DMS153 treated with DMSO at 0.1 percent for 48 hours (cell line): ENCODE measurements at regions not wholly inside any gene's neighbourhood (a gene's known extent, or its start where the extent isn't known, plus 50 kb on each side); places are given as distances from the start of the nearest gene placed in this dataset.
"Not testable (repeated sequence)": the region's sequence is repeated elsewhere in the genome, so short reads cannot be mapped to it uniquely, and the experiment has no call there.

Source experiments
- DNase-seq: peaks from one replicate; lab custom pipeline; 2025; ENCODE audit not compliant: unreplicated experiment; lab: John Stamatoyannopoulos, UW

DNA sequence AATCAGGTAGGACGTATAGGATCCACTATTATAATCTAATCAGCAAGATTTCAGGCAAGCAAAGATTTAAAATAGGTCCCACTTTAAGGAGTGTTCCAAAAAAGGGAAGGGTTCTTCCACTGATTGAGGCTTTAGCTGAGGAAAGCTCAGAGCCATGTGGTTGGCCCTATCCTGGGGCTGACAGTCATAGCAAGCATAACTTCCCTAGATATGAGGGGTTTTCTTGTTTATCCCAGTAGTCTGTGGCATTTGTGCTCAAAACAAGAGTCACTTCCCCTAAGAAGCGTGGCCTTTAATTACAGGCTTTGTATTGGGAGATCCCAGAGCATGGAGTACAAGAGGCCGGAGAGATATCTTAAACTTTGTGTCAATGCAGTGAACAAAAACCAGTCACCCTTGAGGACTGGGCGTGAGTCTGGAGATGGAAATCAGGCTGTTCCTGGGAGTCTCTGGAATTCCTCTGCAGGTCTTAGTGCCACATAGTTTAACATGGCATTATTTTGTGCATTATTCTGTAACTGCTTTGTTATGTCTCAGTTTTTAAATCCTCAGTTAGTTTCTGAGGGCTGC lies 136.9 kb upstream of the FBXO11 start:
- no peak for DNase-seq

DNA sequence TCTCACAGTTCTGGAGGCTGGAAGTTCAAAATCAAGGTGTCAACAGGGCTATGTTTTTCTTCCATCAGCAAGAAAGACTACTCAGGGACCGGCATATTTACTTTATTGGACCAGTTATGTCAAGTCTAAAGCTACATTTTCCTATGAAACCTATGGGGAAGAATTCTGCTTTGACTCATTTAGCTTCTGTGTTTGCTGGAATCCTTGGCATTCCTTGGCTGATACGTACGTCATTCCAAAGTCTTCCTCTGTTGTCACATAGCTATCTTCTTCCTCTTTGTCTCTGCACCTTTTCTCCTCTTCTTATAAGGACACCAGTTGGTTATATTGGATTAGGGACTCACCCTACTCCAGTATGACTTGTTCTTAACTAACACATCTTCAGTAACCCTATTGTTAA lies 137.4 kb upstream of the FBXO11 start:
- DNase-seq, result no peak

DNA sequence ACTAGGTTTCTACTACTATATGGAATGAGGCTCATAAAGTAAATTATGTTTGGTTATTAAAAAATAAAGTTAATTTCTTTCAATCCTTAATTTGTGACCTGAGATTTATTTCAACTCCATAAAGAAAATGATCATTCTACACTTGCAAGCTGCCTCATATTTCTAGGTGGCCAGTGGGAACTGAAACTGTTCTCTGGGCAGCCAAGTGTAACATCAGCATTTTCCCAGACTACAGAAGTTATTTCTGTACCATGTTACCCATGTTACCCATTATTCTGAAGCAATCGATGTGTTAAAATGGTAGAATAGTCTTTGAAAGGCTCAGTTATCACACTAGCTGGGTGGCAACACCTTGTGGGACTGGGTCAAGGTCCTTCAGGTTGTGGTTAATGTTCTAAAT lies 139.3 kb upstream of the FBXO11 start:
- no peak for DNase-seq

DNA sequence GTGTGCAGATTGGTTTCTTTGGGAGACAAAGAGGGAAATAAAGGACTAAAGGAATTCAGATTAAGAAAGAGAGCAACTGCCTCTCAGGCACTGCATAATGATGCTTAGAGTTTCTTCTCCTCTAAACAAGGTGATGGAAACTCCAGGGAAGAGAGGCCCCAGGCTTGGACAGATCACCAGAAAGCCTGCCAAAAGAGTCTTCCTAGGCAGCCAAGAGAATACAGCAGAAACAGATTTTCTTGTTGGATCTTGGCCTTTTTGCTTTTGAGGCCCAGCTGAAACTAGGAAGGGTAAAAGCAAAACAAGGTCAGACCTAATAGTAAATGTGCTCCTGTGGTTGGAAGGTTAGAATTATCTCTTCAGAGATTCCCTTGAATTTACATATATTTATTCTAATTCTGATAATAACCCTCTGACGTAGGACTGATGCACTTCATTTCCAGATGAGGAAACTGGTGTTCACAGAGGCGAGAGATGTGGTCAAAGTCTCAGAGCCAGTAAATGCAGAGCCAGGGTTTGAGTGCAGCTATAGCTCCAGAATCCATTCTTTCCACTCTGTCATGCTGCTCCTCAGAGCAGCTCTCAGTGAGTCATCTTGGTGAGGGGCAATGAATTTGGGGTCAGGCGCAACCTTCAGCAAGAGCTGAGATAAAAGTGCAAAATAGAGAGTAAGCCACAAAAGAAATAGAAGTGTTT lies 142.3 kb upstream of the FBXO11 start:
- DNase-seq, result no peak

DNA sequence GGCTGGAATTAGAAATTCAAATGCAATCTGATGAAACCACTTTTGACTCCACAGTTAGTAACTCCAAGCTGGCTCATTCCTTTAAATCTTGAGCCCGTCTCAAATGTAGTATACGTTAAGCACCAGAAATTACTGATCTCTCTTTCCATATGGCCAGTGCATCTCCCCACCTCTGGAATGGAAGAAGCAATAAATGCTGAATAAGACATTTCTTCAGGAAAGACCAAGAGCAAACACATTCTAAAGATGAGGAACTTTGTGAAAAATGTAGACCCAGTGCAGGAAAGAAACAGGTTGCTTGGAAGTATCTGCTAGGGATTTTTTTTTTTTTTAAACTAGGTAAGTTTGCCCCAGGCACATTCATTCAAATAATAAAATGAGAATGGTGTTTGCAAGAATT lies 143.1 kb upstream of the FBXO11 start:
- DNase-seq, result no peak

DNA sequence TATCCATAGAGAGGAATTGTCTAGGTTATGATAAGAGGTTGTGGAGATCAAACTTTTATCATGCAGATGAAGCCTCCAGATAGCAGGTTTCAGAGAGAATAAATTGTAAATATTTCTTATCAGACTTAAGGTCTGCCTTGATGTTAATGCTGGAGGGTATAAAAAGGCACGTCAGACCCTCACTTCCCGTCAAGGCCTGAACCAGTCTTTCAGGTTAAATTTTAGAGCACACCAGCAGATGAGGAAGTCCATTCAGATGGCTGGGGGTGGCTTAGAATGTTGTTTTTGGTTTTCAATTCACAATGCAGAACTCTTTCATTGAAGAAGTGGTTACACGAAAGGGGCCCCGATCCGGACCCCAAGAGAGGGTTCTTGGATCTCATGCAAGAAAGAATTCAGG lies 144.4 kb upstream of the FBXO11 start:
- no peak for DNase-seq

DNA sequence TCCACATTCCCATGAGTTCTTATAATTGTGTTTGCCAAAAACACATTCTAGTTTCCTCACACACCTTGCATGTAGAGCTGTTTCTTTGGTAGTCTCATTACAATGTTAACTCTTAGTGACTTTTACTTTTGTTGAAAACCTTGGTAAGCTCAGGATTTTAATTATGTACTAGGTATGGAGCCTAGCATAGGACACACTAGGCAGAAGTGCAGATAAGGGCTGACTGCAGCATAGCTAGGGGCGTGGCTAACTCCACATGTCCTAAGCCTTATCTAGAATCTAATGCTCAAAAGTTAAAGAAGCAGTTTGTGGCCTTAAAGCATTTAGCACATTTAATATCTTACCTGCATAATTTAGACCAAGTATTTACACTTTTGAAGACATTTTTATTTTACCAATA lies 153.7 kb upstream of the FBXO11 start:
- no peak for DNase-seq

DNA sequence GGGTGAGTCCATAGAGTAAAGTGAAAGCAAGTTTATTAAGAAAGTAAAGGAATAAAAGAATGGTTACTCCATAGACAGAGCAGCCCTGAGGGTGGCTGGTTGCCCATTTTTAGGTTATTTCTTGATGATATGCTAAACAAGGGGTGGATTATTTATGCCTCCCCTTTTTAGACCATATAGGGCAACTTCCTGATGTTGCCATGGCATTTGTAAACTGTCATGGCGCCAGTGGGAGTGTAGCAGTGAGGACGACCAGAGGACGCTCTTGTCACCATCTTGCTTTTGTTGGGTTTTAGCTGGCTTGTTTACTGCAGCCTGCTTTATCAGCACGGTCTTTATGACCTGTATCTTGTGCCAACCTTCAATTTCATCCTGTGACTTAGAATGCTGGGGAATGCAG lies 155.4 kb upstream of the FBXO11 start:
- not testable (repeated sequence) for DNase-seq

DNA sequence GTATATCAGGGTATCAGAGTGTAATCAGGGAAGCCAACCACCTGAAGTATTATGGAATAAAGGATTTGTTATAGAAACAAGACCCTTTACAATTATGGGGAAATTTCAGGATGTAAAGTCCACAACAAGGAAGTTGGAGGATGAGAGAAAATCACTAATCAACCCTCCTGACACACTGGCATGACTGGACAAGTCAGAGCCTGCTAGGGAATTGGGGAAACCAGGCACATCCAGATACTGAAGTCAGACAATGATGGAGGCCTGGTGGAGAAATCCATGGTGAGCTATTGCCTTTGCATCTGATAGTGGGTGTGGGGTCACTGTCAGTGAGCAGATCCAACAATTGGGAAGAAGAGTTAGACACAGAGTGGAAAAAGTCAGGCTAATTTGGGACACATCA lies 158.8 kb upstream of the FBXO11 start:
- DNase-seq, result no peak

DNA sequence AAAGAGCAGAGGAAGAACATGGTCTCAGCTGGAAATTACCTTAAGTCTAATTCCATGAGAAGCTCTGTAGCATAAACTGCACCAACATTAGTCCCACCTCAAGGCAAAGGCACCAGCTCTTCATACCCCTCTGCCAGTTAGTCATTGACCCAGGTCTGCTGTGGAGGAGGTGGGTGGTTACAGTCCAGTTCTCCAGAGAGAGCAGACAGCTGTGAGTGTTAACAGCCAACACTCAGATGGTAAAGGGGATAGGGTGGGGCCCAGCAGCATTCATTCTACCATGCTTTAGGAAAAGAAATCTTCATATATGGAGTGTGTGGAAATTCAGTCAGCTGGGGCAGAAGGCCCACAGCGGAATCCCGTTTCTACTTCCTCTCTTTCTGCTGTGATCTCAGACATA lies 159.7 kb upstream of the FBXO11 start:
- DNase-seq, result no peak

DNA sequence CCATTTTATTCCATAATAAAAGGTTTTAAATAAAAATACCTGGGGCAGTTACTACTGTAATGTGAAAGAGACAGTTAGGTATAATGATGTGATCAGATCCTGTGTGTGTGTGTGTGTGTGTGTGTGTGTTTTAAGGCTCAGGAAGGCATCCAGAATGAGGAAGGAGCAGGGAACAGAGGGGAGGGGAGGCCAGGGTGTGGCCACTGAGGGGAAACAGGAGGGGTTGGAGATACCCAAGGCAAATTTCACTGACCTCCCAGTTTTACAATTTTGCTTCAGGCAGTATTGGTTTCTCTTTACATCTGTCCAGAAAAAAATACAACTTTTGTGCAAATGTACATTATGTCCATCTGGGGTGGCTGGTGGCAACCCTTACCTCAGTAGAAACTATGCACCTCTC lies 163.5 kb upstream of the FBXO11 start:
- DNase-seq, result no peak

DNA sequence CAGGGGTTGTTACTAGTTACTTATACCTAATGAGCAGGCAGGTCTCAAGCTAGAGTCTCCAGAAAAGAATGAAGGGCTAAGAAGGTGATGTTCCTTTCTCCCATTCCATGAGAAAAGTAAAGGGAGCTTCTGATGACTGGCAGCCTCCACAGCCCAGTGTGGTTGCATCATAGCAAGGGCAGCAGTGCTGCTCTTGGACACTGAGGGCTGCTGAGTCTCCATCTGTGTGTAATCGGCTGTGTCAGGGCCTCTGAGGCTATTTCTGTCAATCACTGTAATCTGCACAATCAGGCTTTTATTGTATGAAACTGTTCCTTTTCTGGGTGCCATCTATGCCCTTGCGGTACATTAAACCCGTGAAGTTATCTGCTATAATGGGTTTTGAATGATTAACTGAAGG lies 164.1 kb upstream of the FBXO11 start:
- no peak for DNase-seq

DNA sequence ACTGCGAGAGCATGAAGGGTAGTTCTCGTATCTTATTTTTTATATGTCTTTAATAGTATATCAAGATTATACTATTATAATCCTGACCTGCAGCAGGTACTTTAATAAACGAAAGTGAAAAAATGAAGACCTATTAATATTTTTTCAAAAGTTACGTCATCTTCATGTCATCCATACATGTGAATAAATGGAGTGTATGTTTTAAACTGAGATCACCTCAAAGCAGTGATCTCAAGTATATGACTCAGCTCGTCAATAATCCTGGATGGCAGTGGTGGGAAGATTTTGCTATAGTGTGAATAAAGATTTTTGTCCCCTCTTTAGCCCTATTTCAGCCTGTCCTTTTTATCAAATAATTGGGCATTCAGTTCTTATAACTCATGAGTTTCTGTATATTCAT lies 166.3 kb upstream of the FBXO11 start:
- DNase-seq, result no peak

DNA sequence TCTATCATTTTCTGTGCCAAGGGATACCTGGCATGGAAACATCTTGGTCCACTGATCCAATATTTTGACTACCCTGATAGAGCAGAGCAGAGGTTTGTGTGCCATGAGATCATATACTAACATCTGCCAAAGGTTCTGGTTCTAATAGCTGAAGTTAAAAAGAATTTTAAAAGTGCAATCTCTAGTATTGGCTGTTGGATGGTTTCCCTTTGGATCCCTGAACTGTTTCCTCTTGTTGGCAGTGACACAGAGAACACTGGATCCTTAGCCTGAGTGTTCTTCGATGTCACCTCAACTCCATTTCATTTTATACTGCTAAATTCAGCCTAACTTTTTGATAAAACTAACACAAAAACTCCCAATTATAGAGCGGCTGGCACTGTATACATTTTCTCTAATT lies 169.3 kb upstream of the FBXO11 start:
- no peak for DNase-seq

DNA sequence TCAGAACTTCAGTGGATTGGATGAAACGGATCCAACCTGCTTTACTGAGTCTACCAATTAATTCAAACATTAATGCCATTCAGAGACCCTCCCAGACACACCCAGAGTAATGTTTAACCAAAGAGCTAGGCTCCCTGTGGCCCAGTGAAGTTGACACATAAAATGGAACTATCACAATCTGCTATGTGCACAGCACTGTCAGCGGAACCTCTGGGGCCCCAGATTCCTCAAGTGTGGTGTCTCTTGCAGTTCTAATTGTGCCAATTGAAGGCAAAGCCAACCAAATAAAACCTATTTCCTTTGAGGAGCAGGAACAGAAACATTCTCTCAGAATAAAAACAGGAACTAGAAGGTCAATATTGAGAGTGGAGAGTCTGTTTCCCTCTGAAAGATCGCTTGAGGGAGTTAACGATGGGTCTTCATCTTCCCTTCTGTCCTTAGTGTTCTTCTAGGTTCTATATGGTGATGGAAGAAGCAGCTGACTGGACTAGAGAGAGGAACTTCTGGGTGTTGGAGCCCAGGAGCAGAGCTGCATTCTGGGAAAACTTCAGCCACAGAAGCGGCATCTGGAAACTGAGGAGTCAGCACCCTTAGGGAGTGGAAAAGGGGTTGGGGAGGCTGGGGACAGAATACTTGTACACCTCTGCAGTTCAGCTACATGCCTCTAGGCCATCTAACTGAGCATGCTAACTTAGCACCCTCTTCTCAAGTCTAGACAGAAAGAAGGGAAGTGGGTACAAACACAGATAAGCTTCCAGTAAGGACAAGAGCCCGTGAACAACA lies 174.4 kb upstream of the FBXO11 start:
- no peak for DNase-seq

DNA sequence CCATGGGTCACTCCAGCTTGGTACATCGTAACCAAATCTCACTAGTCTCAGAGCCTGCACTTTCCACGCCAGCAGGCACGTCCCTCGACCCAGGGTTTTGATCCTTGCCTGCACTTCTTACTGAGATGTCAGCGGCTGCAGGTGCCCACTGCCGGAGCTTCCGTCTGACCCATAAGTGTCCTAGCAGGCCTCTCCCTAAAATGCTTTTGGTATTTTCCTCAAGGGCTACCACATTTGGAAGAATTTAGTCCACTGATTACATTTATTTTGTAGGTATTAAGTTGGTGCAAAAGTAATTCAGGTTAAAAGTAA lies 175.0 kb upstream of the FBXO11 start:
- no peak for DNase-seq

DNA sequence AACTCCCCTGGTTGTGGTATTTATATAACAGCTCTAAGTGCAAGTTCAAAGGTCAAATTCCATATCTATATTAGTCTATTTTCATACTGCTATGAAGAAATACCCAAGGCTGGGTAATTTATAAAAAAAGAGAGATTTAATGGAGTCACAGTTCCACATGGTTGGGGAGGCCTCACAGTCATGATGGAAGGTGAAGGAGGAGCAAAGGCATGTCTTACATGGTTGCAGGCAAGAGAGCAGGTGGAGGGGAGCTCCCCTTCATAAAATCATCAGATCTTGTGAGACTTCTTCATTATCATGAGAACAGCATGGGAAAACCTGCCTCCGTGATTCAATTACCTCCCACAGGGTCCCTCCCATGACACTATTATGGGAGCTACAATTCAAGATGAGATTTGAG lies 179.6 kb upstream of the FBXO11 start:
- DNase-seq, result no peak

DNA sequence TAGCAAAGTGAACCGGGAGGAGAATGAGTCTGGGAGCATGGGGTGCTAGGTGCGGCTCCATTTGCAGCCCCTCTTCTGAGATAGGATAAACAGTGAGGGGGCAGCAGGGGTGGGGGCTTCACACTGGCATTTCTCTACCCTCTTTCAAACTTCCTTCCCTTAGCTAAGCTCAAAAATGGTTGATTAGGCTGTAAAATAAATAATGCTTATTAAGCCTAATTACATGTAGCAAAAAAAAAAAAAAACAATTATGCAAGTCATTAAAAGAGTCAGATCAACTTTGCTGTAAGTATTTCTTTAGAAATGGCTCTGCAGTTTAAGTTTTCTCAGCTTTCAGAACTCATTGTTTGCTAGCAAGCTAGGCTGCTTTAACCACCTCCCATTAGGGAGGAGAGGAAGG lies 182.7 kb upstream of the FBXO11 start:
- no peak for DNase-seq

DNA sequence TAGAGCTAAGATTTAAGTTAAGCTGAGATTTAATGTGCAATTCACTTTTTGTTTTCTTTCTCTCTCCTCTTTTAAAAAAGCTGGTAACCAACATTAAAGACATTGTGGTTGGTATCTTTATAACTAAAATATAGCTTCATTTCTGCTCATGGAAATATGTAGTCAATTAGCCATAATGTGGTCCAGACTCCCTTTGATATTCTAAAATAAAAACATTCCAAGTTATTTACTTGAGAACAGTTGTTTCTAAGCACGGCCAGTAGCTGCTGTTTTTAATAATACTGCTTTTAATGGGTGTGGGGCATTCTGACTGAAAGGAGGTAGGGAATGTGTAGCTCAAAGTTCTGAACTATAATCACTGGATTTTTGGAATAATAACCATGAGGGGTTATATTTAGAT lies 183.3 kb upstream of the FBXO11 start:
- DNase-seq, result no peak

DNA sequence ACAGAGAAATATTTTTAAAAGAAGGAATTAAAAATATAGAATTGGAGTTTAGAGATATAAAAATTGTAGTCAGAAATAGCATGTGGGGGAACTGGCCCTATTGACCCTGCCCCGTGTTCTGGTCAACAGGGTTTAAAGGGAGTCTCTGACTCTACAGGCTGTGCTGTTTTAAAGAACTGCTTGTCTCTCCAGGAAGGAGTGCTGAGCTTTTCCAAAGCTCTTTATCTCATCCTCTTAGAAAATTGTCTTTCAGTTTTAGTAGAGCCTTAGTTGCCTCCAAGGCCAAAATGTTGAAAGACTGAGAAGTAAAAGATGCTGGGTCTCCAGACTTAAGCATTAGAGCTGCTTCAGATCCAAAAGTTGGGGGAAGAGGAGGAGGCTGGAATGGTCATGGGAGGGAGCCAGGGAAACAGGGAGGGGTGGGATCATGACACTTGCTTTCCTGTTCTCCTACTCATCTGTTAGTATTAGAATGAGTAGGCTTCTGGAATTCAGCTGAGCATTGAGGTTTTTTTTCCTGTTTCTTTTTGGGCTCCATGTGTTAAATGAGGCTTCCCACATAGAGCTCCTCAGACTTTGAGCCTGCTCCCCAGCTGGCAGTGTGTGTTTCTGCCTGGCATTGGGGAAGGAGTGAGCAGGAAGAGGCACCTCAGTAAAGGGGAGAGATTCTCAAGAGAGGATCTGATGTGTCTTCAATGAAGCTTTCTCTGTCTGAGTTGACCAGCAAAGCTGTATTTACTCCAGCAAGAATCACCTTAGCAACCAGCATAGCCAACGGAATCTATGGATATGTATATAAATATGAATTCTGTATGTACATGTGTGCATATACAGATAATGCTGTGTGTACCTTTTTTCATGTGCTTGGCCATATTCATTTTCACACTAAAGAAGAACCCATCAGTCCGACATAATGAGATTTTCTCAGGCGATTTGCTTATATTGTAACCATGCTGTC lies 186.8 kb upstream of the FBXO11 start:
- DNase-seq, result no peak

DNA sequence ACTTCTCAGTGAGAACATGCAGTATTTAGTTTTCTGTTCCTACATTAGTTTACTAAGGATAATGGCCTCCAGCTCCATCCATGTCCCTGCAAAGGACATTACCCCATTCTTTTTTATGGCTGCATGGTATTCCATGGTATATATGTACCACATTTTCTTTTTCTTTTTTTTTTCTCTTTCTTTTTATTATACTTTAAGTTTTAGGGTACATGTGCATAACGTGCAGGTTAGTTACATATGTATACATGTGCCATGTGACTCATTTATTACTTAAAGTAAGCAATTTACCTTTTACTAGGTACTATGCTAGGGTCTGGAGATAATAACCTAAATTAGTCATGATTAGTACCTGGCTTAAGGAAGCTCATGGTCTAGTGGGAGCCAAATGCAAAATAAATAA lies 190.5 kb upstream of the FBXO11 start:
- DNase-seq, result not testable (repeated sequence)

DNA sequence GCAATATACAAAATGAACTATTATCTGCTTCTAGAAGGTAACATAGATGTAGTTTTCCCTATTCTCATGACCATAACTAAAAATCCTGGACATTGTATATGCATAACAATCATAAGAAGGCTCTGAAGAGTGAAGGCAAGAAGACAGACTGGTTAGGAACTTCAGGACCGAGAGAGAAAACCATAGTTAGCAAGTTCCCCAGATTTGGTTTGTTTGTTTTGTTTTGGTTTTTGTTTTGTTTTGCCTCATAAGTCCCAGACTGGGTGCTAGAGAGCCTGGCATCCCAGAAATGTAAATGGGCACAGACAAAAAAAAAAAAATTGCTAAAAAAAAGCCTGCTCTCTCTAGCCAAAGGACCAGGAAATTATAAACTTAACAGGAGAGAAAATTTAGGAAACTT lies 192.2 kb upstream of the FBXO11 start:
- no peak for DNase-seq
